H9 (cell line): ENCODE measurements at regions not wholly inside any gene's neighbourhood (a gene's known extent, or its start where the extent isn't known, plus 50 kb on each side); places are given as distances from the start of the nearest gene placed in this dataset.

Experiments
- DNase-seq: peaks from one replicate; pipeline ENCODE4 v3.0.0-alpha.2; 2017
- H2AFZ ChIP-seq: one replicate; pipeline ENCODE4 v1.6.1; 2013; ENCODE audit warnings: mild to moderate bottlenecking, low read length, control low read depth, moderate library complexity
- H2AK5ac ChIP-seq: 2 replicates; pipeline ENCODE4 v1.6.1; 2013; ENCODE audit warnings: low read length, control low read depth, mixed read lengths; ENCODE audit not compliant: insufficient read length
- H2BK120ac ChIP-seq: one replicate; pipeline ENCODE4 v1.6.1; 2013; ENCODE audit warnings: low read depth, mild to moderate bottlenecking, low read length, control low read depth, inconsistent platforms; ENCODE audit not compliant: poor library complexity, severe bottlenecking
- H2BK12ac ChIP-seq: 2 replicates; pipeline ENCODE4 v1.6.1; 2013; ENCODE audit warnings: low read length, control low read depth, mixed read lengths, low read depth; ENCODE audit not compliant: insufficient read length
- H2BK15ac ChIP-seq: 2 replicates; pipeline ENCODE4 v1.6.1; 2013; ENCODE audit warnings: low read depth, low read length, control low read depth
- H2BK20ac ChIP-seq: one replicate; pipeline ENCODE4 v1.6.1; 2013; ENCODE audit warnings: low read depth, mild to moderate bottlenecking, low read length, control low read depth, inconsistent platforms; ENCODE audit not compliant: poor library complexity, severe bottlenecking
- H2BK5ac ChIP-seq: 2 replicates; pipeline ENCODE4 v1.6.1; 2013; ENCODE audit warnings: low read length, control low read depth, mixed read lengths; ENCODE audit not compliant: insufficient read length
- H3K14ac ChIP-seq: 2 replicates; pipeline ENCODE4 v1.6.1; 2013; ENCODE audit warnings: low read length, control low read depth; ENCODE audit not compliant: insufficient read depth
- H3K18ac ChIP-seq: 2 replicates; pipeline ENCODE4 v1.6.1; 2013; ENCODE audit warnings: low read depth, mild to moderate bottlenecking, mixed read lengths, low read length, control low read depth; ENCODE audit not compliant: insufficient read length
- H3K23ac ChIP-seq: 2 replicates; pipeline ENCODE4 v1.6.1; 2013; ENCODE audit warnings: low read length, control low read depth, mixed read lengths, low read depth; ENCODE audit not compliant: insufficient read length
- H3K23me2 ChIP-seq: 2 replicates; pipeline ENCODE4 v1.6.1; 2013; ENCODE audit warnings: low read depth, mild to moderate bottlenecking, mixed read lengths, low read length, control low read depth; ENCODE audit not compliant: insufficient read length, poor library complexity, severe bottlenecking
- H3K27ac ChIP-seq: 2 replicates; pipeline ENCODE4 v1.5.1; 2013; ENCODE audit warnings: low read length, control low read depth, mixed read lengths, low read depth; ENCODE audit not compliant: insufficient read length
- H3K27me3 ChIP-seq: 2 replicates; pipeline ENCODE4 v1.6.1; 2013; ENCODE audit warnings: low read length, control low read depth, inconsistent platforms; ENCODE audit not compliant: insufficient read depth
- H3K4ac ChIP-seq: 2 replicates; pipeline ENCODE4 v1.6.1; 2013; ENCODE audit warnings: low read depth, mild to moderate bottlenecking, control low read depth, inconsistent platforms, low read length, moderate library complexity
- H3K4me1 ChIP-seq: 2 replicates; pipeline ENCODE4 v1.6.1; 2013; ENCODE audit warnings: low read length, control low read depth, inconsistent platforms; ENCODE audit not compliant: insufficient read depth
- H3K4me2 ChIP-seq: 2 replicates; pipeline ENCODE4 v1.6.1; 2013; ENCODE audit warnings: low read length, control low read depth, mixed read lengths; ENCODE audit not compliant: insufficient read length, insufficient read depth
- H3K56ac ChIP-seq: 2 replicates; pipeline ENCODE4 v1.6.1; 2013; ENCODE audit warnings: low read depth, mild to moderate bottlenecking, mixed read lengths, low read length, control low read depth; ENCODE audit not compliant: insufficient read length
- H3K79me1 ChIP-seq: 2 replicates; pipeline ENCODE4 v1.6.1; 2013; ENCODE audit warnings: low read depth, mild to moderate bottlenecking, moderate library complexity, low read length, control low read depth, inconsistent platforms; ENCODE audit not compliant: insufficient read depth, poor library complexity, severe bottlenecking
- H3K79me2 ChIP-seq: 2 replicates; pipeline ENCODE4 v1.6.1; 2013; ENCODE audit warnings: low read length, control low read depth, inconsistent platforms; ENCODE audit not compliant: insufficient read depth
- H3K9ac ChIP-seq: 2 replicates; pipeline ENCODE4 v1.6.1; 2013; ENCODE audit warnings: low read length, control low read depth, mixed read lengths; ENCODE audit not compliant: insufficient read length; ENCODE audit errors: extremely low read depth
- H3K9me3 ChIP-seq: one replicate; pipeline ENCODE4 v1.6.1; 2013; ENCODE audit warnings: low read depth, low read length, inconsistent platforms; ENCODE audit not compliant: control insufficient read depth
- H3T11ph ChIP-seq: one replicate; pipeline ENCODE4 v1.6.1; 2013; ENCODE audit warnings: mild to moderate bottlenecking, low read length, control low read depth, inconsistent platforms
- H4K20me1 ChIP-seq: one replicate; pipeline ENCODE4 v1.6.1; 2013; ENCODE audit not compliant: control insufficient read depth, insufficient read length, insufficient read depth
- H4K5ac ChIP-seq: 2 replicates; pipeline ENCODE4 v1.6.1; 2013; ENCODE audit warnings: low read depth, mild to moderate bottlenecking, mixed read lengths, low read length, control low read depth; ENCODE audit not compliant: insufficient read length
- H4K8ac ChIP-seq: replicated peaks from 2 replicates; pipeline ENCODE4 v1.6.1; 2013; ENCODE audit warnings: low read length, control low read depth, mixed read lengths, low read depth; ENCODE audit not compliant: insufficient read length
- H4K91ac ChIP-seq: 2 replicates; pipeline ENCODE4 v1.6.1; 2013; ENCODE audit warnings: low read depth, mild to moderate bottlenecking, moderate library complexity, mixed read lengths, low read length, control low read depth; ENCODE audit not compliant: insufficient read length
- H3K27ac Mint-ChIP-seq, 3 experiments: 2 replicates in 2 of 3; 3 replicates in 1 of 3; pipeline ENCODE4 v1.8.0; 2020 to 2021; ENCODE audit warnings: mixed read lengths in 3 of 3, mild to moderate bottlenecking in 1 of 3, moderate library complexity in 1 of 3
- H3K27me3 Mint-ChIP-seq: 2 replicates; pipeline ENCODE4 v1.8.0; 2021; ENCODE audit warnings: low read depth, mild to moderate bottlenecking, moderate library complexity, mixed read lengths
- H3K36me3 Mint-ChIP-seq, 3 experiments: 2 replicates in 2 of 3; 3 replicates in 1 of 3; pipeline ENCODE4 v1.8.0; 2020 to 2021; ENCODE audit warnings: low read depth in 3 of 3, mixed read lengths in 3 of 3; ENCODE audit not compliant: insufficient read depth in 1 of 3
- H3K4me1 Mint-ChIP-seq, 2 experiments: 2 replicates each; pipeline ENCODE4 v1.8.0; 2020; ENCODE audit warnings: mixed read lengths in 2 of 2
- H3K4me3 Mint-ChIP-seq, 2 experiments: 2 replicates in 1 of 2; 3 replicates in 1 of 2; pipeline ENCODE4 v1.8.0; 2020 to 2021; ENCODE audit warnings: mild to moderate bottlenecking in 2 of 2, mixed read lengths in 2 of 2, moderate library complexity in 1 of 2
- H3K9me3 Mint-ChIP-seq, 2 experiments: 2 replicates in 1 of 2; 3 replicates in 1 of 2; pipeline ENCODE4 v1.8.0; 2020; ENCODE audit warnings: mild to moderate bottlenecking in 2 of 2, mixed read lengths in 2 of 2, moderate library complexity in 1 of 2
- WGBS: extraction: QIAGEN DNeasy Blood & Tissue Kit; methylation state at CpG from one replicate; pipeline ENCODE4 v1.1.7; 2013; ENCODE audit warnings: missing lambda C conversion rate, low lambda C conversion rate, mixed read lengths; ENCODE audit not compliant: insufficient read length; ENCODE audit errors: extremely low coverage; 5-methylcytosine and 5-hydroxymethylcytosine counted together
- TF ChIP-seq, protein P1 (sequence below): fragments of 200-600 bp; sonication (generic); conservative IDR thresholded peaks from 3 replicates; pipeline ENCODE4 v1.8.0; 2021; ENCODE audit warnings: antibody characterized with exemption, mild to moderate bottlenecking

DNA sequence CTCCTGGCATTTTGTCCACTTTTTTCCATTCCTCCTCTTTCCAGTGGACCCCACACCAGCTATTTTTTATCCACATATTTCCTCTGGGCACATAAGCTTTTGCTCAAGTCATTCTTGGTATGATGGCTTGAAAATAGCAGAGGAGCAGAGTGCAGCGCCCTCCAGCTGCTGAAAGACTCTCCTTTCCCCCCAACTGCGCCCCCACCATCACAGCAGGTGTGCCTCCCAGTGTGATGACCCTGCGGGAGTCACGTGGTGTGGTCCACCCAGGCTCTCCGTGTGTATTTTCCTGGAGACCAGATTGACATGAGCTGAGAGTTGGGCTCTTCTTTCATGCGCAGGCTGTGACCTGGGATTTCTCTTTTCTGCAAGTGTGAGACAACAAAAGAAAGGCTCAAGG is 1241.6 kb downstream of the TBC1D22A start:
- H2BK12ac ChIP-seq: no peak overlapping the region
- no peak overlapping the region for H3K18ac ChIP-seq
- peaks cover 5 to 7% of the 10 kb centered on the region in 2 experiments for H3K4me1 Mint-ChIP-seq
- no peak overlapping the region for H3K4me3 Mint-ChIP-seq
- no peak overlapping the region for H2AFZ ChIP-seq
- no peak overlapping the region for H3K27ac Mint-ChIP-seq
- H3K27me3 Mint-ChIP-seq: peaks cover 3% of the 10 kb centered on the region; the same call in 1 of the 2 replicates
- no peaks in the 10 kb centered on the region for H3K79me2 ChIP-seq
- H3K27me3 ChIP-seq: no peaks in the 10 kb centered on the region
- no peaks in the 10 kb centered on the region for H3K9me3 ChIP-seq
- no peak overlapping the region for H2AK5ac ChIP-seq
- H3K4me1 ChIP-seq: no peaks in the 10 kb centered on the region; the same call in 1 of the 2 replicates
- H3K4ac ChIP-seq: no peak overlapping the region
- H3K9me3 Mint-ChIP-seq: peaks cover 0 to 49% of the 10 kb centered on the region in 2 experiments; a peak in 2 of 5 replicates
- no peak overlapping the region for H2BK20ac ChIP-seq
- TF ChIP-seq, protein P1, sequence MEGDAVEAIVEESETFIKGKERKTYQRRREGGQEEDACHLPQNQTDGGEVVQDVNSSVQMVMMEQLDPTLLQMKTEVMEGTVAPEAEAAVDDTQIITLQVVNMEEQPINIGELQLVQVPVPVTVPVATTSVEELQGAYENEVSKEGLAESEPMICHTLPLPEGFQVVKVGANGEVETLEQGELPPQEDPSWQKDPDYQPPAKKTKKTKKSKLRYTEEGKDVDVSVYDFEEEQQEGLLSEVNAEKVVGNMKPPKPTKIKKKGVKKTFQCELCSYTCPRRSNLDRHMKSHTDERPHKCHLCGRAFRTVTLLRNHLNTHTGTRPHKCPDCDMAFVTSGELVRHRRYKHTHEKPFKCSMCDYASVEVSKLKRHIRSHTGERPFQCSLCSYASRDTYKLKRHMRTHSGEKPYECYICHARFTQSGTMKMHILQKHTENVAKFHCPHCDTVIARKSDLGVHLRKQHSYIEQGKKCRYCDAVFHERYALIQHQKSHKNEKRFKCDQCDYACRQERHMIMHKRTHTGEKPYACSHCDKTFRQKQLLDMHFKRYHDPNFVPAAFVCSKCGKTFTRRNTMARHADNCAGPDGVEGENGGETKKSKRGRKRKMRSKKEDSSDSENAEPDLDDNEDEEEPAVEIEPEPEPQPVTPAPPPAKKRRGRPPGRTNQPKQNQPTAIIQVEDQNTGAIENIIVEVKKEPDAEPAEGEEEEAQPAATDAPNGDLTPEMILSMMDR: peak; percentile 30; the same call in 1 of the 3 replicates
- H2BK15ac ChIP-seq: no peak overlapping the region
- H3K4me2 ChIP-seq: no peak overlapping the region
- H3K14ac ChIP-seq: no peak overlapping the region
- no peak for DNase-seq
- no peaks in the 10 kb centered on the region for H3K23me2 ChIP-seq
- H3K56ac ChIP-seq: no peak overlapping the region
- H2BK5ac ChIP-seq: no peak overlapping the region
- no peak overlapping the region for H4K5ac ChIP-seq
- no peak overlapping the region for H3K27ac ChIP-seq
- no peak overlapping the region for H3K9ac ChIP-seq
- no peak overlapping the region for H2BK120ac ChIP-seq
- H3K36me3 Mint-ChIP-seq: no peaks in the 10 kb centered on the region; a peak in 1 of 7 replicates
- H3K23ac ChIP-seq: no peak overlapping the region
- no CpG with 5 or more reads among the region's 6 CpGs for WGBS
- H4K8ac ChIP-seq: no peak overlapping the region
- no peak overlapping the region for H3T11ph ChIP-seq
- H3K79me1 ChIP-seq: no peaks in the 10 kb centered on the region
- no peak overlapping the region for H4K91ac ChIP-seq
- H4K20me1 ChIP-seq: no peaks in the 10 kb centered on the region
